ENCODE measurements at regions not wholly inside any gene's neighbourhood (a gene's known extent, or its start where the extent isn't known, plus 50 kb on each side); places are given as distances from the start of the nearest gene placed in this dataset.

DNA sequence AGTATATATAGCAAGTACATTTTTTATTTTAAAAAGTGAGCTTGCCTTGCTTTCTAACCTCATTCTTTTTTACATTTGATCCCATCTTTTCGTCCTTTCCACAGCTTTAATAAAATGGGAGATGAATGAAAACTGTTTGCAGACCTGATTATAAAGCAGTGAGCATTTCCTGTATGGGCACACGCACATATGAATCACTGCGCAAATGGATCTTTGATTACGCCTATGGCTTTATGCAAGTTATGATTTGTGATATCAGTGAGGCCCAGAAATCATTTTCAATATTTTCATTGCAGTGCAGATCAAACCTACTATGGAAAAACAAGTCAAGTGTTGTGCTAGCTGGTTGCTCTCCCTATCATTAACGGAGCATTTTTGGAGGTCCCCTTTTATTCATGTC, 1073.0 kb downstream of the MAT2B start (continued):
- TF ChIP-seq TBL1XR1 (IDR thresholded peaks at IDR 0.05; ENCODE audit: borderline replicate concordance, low read length, partially characterized antibody) (no peak), HMGA1 (CRISPR knock-in tag; conservative IDR thresholded peaks at IDR 0.05) (no peak), SMAD9 (CRISPR knock-in tag; IDR thresholded peaks at IDR 0.05) (no peak), BHLHE40 (IDR thresholded peaks at IDR 0.05; ENCODE audit: low read length) (no peak)
- TF ChIP-seq, protein P1, sequence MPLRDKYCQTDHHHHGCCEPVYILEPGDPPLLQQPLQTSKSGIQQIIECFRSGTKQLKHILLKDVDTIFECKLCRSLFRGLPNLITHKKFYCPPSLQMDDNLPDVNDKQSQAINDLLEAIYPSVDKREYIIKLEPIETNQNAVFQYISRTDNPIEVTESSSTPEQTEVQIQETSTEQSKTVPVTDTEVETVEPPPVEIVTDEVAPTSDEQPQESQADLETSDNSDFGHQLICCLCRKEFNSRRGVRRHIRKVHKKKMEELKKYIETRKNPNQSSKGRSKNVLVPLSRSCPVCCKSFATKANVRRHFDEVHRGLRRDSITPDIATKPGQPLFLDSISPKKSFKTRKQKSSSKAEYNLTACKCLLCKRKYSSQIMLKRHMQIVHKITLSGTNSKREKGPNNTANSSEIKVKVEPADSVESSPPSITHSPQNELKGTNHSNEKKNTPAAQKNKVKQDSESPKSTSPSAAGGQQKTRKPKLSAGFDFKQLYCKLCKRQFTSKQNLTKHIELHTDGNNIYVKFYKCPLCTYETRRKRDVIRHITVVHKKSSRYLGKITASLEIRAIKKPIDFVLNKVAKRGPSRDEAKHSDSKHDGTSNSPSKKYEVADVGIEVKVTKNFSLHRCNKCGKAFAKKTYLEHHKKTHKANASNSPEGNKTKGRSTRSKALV (CRISPR knock-in tag; IDR thresholded peaks at IDR 0.05), result no peak
- TF ChIP-seq, protein P2, sequence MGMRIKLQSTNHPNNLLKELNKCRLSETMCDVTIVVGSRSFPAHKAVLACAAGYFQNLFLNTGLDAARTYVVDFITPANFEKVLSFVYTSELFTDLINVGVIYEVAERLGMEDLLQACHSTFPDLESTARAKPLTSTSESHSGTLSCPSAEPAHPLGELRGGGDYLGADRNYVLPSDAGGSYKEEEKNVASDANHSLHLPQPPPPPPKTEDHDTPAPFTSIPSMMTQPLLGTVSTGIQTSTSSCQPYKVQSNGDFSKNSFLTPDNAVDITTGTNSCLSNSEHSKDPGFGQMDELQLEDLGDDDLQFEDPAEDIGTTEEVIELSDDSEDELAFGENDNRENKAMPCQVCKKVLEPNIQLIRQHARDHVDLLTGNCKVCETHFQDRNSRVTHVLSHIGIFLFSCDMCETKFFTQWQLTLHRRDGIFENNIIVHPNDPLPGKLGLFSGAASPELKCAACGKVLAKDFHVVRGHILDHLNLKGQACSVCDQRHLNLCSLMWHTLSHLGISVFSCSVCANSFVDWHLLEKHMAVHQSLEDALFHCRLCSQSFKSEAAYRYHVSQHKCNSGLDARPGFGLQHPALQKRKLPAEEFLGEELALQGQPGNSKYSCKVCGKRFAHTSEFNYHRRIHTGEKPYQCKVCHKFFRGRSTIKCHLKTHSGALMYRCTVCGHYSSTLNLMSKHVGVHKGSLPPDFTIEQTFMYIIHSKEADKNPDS (CRISPR knock-in tag; IDR thresholded peaks at IDR 0.05), result no peak

DNA sequence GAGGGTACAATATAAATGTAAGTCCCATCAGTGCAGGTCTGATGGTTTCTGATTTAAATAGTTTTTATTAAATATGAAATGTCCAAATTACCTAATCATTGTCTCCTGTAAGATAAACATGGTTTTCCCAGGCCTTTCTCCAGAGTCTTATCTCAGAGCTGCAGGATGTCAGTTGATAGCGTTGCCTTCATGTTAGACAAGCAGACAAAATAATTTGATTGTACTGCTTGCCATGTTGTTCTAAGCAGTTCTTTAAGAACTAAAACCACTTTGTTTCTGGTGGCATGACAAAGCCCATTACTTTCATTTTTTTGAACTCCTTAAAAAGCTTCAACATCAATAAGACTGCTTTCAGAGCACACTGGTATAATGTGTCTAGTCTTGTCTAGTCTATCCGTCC, 1073.5 kb downstream of the MAT2B start:
- no peak for FAIRE-seq
- intact Hi-C loops (cut with micrococcal nuclease; ENCODE audit: unreplicated experiment) (no loop called here), in situ Hi-C loops (cut with HindIII; ENCODE audit: extremely low pct_ligation_motif_present, low pct_unique_long_range_greater_than_20kb) (no loop called here)
- Histone ChIP-seq H3K36me3 (replicated peaks in 1 of 2; ENCODE audit: control insufficient read depth in 1 of 2, insufficient read depth in 2 of 2, low read length in 2 of 2) (no peaks in the 10 kb centered on the region), H3K4me1 (ENCODE audit: insufficient read depth, low read length) (no peaks in the 10 kb centered on the region), H3K27ac (ENCODE audit: extremely low read length, insufficient read depth, low read length) (no peak overlapping the region), H3K9me3 (ENCODE audit: low read length) (peaks cover 5% of the 10 kb centered on the region; the same call in 1 of the 2 replicates), H3K79me2 (ENCODE audit: insufficient read depth, low read length) (no peaks in the 10 kb centered on the region), H4K20me1 (ENCODE audit: insufficient read depth, low read length) (no peaks in the 10 kb centered on the region), H2AFZ (ENCODE audit: low read length) (no peak overlapping the region), H3K27me3 (ENCODE audit: control insufficient read depth in 1 of 2, insufficient read depth in 2 of 2, low read length in 2 of 2) (no peaks in the 10 kb centered on the region), H3K4me2 (ENCODE audit: low read depth, low read length) (no peak overlapping the region), H3K9ac (ENCODE audit: insufficient read depth, low read depth, low read length) (no peak overlapping the region), H3K4me3 (replicated peaks in 1 of 3; ENCODE audit: insufficient read depth in 1 of 3, low read depth in 2 of 3, low read length in 3 of 3) (no peak overlapping the region)
- TF ChIP-seq, protein P3, sequence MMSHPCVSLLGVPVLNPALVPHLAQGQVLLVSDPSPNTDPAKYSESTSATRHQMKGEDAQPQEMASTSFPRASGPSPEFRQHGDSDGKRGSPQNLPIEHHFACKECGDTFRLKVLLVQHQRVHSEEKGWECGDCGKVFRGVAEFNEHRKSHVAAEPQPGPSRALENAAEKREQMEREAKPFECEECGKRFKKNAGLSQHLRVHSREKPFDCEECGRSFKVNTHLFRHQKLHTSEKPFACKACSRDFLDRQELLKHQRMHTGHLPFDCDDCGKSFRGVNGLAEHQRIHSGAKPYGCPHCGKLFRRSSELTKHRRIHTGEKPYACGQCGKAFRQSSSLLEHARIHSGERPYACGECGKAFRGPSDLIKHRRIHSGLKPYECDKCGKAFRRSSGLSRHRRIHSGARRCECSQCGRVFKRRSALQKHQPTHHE (CRISPR knock-in tag; IDR thresholded peaks at IDR 0.05; ENCODE audit: borderline replicate concordance), result no peak
- TF ChIP-seq RBM39 (IDR thresholded peaks at IDR 0.05; ENCODE audit: low read depth, low read length, poor library complexity, severe bottlenecking) (no peak), MBD4 (IDR thresholded peaks at IDR 0.05; ENCODE audit: borderline replicate concordance, low read length) (no peak), REXO4 (CRISPR knock-in tag; IDR thresholded peaks at IDR 0.05; ENCODE audit: borderline replicate concordance) (no peak)
- no peak for DNase-seq (ENCODE audit: low spot score)
- BruUV-seq (replicated peaks), result no TSS peak
- ChIA-PET POLR2A (no interaction called here), CTCF (ENCODE audit: low intra/inter-chr PET ratio, low total read pairs) (no interaction called here)
- ATAC-seq, result no peak
- 7% methylated on average over 2 of the region's 2 CpGs for WGBS (ENCODE audit: low lambda C conversion rate)
